ENCODE measurements at regions not wholly inside any gene's neighbourhood (a gene's known extent, or its start where the extent isn't known, plus 50 kb on each side); places are given as distances from the start of the nearest gene placed in this dataset.
"Not testable (repeated sequence)": the region's sequence is repeated elsewhere in the genome, so short reads cannot be mapped to it uniquely, and the experiment has no call there.

DNA sequence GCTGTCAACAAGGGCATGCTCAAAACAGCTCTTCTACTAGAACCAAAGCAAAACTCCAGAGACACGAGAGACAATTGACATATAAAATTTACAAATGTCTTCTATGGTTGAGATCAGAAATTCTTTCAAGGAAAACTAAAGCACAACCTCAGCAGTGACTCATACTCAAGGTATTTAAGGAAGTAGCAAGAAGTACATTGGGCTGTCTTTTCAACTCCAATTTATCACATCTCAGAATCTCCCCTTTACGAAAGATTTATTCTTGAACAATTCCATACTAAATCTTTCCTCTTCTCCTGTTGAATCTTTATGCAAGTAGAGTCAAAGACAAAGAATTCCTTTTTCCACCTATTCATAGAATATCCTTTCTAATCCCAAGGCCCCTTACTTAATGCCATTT lies 324.0 kb downstream of the IRS1 start:
- DNase-seq (ENCODE audit: low read depth) = no peak

DNA sequence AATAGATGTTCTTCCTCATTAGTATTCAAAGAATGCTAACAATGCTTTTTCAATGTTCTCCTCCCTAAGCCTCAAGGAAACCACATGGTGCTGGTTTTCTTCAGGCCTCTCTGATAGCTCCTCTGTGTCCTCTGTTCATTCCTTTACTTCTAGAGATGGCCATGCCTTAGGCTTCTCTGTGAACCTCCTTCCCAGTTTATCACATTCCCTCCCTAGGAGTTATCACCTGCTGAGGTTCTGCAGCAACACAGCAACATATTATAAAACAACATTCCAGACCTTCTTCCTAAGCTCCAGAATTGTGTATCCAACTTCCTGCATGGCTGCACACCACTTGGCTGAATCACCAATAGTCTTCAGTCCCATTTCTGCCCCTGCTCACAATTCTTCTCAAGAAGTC lies 325.5 kb downstream of the IRS1 start:
- DNase-seq (ENCODE audit: low read depth) = no peak

- DNase-seq (ENCODE audit: low read depth) = no peak
Observed at GRCh38 chr2:226471987-226472470, 327.6 kb downstream of the IRS1 start.

DNA sequence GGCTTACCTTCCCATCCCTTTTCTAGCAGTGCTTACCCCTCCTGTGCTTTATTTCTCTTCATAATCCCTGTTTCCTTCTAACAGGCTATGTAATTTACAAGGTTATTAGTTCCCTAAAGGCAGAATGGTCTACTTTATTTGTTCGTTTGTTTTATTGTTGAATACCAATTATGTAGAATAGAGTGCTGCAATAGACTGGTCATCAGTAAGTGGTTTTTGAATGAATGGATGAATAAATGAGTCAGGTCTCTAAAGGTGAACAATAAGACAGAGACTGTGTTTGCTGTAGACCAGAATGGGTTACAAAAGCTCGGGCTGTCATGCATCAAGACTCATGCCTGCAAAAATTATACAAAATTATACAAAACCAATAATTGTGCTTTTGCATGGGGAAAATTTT lies 332.0 kb downstream of the IRS1 start:
- no peak for DNase-seq (ENCODE audit: low read depth)

DNA sequence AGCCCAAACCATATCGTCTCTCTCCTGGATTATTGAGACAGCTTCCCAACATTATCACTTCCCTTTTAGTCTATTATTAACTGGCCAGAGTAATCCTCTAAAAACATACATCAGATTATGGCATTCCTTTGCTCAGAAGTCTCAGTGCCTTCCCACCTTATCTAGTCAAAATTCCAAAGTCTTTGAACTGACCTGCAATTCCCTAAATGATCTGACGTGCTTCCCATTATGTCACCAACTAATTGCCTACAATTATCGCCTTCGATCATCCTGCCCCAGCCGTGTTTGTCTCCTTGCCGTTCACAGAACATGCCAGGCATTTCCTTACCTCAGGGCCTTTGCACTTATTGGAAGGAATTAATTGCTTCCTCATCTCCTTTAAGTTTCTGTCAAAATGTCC lies 332.4 kb downstream of the IRS1 start:
- DNase-seq (ENCODE audit: low read depth) = no peak

- no peak for DNase-seq (ENCODE audit: low read depth)
Observed at GRCh38 chr2:226466589-226466988, 333.0 kb downstream of the IRS1 start.

GRCh38 chr2:226466124-226466523 lies 333.5 kb downstream of the IRS1 start:
- DNase-seq (ENCODE audit: low read depth) = no peak

- no peak for DNase-seq (ENCODE audit: low read depth)
Observed at GRCh38 chr2:226464380-226464779, 335.2 kb downstream of the IRS1 start.

DNA sequence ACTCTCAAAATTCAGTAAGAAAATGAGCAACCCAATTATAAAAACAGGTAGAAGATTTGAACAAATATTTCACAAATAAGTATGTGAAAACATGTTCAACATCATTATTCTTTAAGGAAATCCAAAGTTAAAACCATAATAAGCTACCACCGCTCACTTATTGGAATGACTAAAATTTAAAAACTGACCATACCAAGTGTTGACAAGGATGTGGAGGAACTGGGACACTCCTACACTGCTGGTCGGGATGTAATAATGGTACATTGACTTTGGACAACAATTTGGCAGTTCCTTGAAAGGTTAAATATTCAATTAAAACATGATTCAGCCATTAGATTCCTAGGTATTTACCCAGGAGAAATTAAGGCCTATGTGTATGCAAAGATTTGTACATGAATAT lies 336.5 kb downstream of the IRS1 start:
- DNase-seq (ENCODE audit: low read depth) = no peak

DNA sequence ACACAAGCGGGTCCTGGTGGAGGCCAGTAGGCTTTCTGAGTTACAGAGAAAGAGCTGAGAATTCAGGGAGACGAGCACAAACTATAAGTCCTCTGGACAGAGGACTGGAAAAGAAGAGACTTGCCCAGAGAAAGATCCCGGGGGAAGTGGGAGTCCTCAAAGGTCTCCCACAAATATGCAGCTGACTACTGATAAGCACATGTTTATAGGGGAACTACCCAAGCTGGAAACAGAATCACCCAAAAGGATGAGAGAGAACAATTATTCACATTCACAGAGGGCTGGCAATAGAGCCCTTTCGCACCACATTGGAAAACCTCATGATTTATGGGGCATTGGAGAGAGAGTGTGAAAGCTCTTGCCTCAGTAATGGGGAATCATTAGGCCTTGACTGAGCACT lies 337.6 kb downstream of the IRS1 start:
- no peak for DNase-seq (ENCODE audit: low read depth)

GRCh38 chr2:226456144-226456543 lies 343.5 kb downstream of the IRS1 start:
- not testable (repeated sequence) for DNase-seq (ENCODE audit: low read depth)

DNA sequence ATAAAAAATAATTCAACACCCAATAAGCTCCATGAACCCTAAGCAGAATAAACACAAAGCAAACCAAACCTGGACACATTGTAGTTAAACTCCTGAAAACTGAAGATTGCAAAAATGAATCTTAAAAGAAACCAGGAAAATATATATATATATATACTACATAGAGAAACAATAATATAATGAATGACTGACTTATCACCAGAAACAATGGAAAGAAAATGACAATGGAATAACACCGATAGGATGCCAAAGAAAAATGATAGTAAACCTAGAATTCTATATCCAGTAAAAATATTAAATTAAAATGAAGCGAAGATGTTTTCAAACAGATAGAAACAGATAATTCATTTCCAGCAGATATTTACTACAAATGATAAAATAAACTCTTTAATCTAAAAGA lies 346.9 kb downstream of the IRS1 start:
- no peak for DNase-seq (ENCODE audit: low read depth)

- DNase-seq (ENCODE audit: low read depth) = no peak
Observed at GRCh38 chr2:226451486-226451885, 348.1 kb downstream of the IRS1 start.

GRCh38 chr2:226450141-226450540 lies 349.5 kb downstream of the IRS1 start:
- no peak for DNase-seq (ENCODE audit: low read depth)

DNA sequence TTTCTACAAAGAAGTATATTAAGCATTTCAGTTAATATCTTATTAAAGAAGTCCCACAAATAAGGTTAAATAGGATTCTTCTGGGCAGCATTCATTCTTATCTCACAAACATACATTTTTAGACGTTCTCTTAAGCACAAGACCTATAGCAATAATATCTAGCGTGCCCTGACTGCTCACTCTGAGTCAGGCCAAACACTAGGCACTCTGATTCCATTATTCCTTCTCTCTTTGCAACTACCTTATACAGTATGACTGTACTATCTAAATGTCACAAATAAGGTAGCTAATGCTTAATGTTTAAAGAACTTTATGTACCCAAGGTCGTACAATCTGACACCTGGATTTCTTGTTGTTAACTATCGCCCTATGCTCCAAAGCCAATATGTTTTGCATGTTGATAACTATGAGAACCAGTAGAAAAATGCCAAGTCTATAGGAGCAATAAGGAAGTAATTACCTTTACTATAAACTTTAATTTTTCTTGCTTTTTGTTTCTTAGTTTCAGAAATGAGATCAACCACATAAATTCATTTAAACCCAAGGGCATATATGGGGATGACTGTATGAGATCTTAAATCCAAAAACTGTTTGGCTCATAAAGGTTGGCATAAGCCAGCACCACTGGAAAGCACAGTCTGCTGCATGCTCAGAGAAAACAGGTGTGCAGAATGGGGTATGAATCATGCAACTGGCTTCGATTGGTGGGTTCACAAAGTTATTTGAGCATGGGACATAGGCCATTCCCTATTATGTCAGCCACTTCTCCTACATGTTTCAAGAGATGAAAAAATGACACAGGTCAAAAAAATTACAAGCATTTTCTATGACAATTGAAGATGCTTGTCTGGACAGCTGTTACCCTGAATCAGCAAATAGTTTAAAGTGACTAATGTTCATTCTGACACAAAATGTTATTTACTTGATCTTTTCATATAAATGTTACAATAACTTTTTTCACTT lies 352.0 kb downstream of the IRS1 start:
- DNase-seq (ENCODE audit: low read depth) = no peak

DNA sequence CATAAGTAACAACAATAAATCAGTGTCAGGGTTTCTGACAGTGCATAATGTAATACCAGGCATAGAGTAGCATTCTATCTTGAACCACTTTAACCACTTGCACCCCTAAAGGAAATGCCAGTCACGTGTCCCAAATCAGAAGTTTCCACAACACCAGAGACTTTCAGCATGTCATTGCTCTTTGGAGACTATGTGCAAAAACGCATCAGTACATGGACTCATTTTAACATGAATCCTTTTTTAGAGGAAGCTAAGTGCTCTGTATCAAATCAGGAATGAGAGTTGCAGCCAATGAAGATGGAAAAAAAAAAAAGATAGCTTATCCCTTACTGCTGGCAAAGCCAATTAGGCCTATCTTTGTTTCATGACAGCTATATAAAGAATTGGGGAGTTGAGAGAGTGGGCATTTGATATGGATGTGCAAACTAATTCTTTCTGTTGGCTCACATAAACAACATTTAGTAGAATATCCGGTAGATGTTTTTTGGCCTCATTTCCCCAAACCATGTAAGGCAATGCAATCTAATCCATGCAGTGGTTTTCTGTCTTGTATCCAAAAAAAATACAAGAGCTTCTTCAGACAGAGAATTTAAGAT lies 353.1 kb downstream of the IRS1 start:
- DNase-seq (ENCODE audit: low read depth) = no peak

GRCh38 chr2:226445216-226445861 lies 354.3 kb downstream of the IRS1 start:
- no peak for DNase-seq (ENCODE audit: low read depth)

DNA sequence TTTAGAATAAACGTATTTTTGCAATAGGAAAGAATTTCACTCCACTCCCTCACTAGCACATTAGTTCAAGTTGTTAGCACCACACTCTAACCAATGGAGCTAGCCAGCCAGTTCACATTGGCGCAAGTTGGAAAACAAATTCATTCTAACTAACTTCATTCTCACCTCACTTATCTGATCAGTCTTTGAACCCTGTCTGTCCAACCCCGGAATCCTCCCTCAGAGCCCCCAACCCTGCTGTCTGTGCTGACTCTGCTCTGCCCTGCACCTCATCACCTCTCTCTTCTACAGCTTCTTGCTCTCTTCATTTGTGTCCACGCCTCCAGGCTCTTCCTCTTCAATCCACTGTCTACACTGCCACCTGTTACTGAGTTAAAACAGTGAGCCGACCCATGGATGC lies 356.5 kb downstream of the IRS1 start:
- DNase-seq (ENCODE audit: low read depth) = no peak

DNA sequence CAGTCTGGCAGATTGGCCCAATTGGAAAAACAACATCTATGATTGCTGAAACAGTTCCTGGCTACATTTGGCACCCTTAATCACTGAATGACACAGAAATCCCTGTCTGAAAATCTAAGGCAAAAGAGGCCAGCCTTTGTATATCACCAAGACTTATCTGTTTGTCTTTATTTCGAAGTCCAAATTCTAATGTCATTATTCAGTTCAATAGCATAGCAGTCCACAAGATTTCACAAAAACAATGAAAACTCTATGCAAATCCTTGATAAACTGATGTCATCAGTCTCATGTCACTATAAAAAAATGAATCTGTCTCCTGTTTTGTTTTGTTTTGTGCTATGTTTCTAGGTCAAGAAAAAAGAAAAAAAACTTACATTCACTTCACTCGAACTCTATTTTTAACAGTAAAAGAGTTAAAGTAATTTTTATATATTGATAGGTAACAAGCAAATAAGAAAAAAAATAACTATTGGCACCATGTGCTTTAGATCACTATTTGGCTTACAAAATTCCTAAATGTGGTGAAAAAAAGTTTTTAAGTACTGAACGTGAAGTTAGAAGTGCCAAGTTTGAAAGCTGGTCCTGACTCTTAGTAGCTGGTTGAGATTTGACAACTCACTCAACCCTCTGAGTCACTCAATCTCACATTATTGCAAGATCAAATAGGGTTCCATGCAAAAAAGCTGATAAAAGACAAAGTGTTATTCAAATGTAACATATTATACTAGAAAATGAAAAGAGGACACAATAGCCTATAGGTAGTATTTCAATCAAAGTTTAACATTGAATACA lies 359.3 kb downstream of the IRS1 start:
- no peak for DNase-seq (ENCODE audit: low read depth)

- DNase-seq (ENCODE audit: low read depth) = no peak
Observed at GRCh38 chr2:226439337-226439736, 360.3 kb downstream of the IRS1 start.

- DNase-seq (ENCODE audit: low read depth) = no peak
Observed at GRCh38 chr2:226435146-226435545, 364.5 kb downstream of the IRS1 start.

- DNase-seq (ENCODE audit: low read depth) = no peak
Observed at GRCh38 chr2:226434702-226435101, 364.9 kb downstream of the IRS1 start.

All from activated T-cell treated with anti-CD3 and anti-CD28 coated beads for 48 hours (primary cell).